Sciatic nerve (tissue), 2 donors: ENCODE measurements at regions not wholly inside any gene's neighbourhood (a gene's known extent, or its start where the extent isn't known, plus 50 kb on each side); places are given as distances from the start of the nearest gene placed in this dataset.

Experiments
- ATAC-seq: fragments of 200-7000 bp; cut with Tn5 transposase; one replicate; pipeline ENCODE4 v1.9.1; 2020; ENCODE audit warnings: mild to moderate bottlenecking, moderate library complexity
- DNase-seq: peaks from one replicate; pipeline ENCODE4 v3.0.0-alpha.2; 2020; ENCODE audit warnings: low spot score
- intact Hi-C: fragments of 100-400 bp; cut with DNase I; formaldehyde crosslinking; loops from one replicate; pipeline ENCODE4 v1.14.2; 2022
- donor health status: DM: no; HTN: no; CAD: no.
- donor health status: DM: no; HTN: no; CAD: no.

GRCh38 chr4:146998157-146998556, 52.5 kb upstream of the TTC29 start:
- DNase-seq: no peak
- intact Hi-C loops: no loop called here
- ATAC-seq: no peak

- DNase-seq: no peak
- intact Hi-C loops: no loop called here
- ATAC-seq: no peak
These were observed 58.5 kb upstream of the TTC29 start for GRCh38 chr4:147003956-147004809.

- intact Hi-C loops: no loop called here
- ATAC-seq (no peak), DNase-seq (no peak)
These were observed 60.6 kb upstream of the TTC29 start for GRCh38 chr4:147006229-147006628.

- intact Hi-C loops: no loop called here
- DNase-seq (no peak), ATAC-seq (no peak)
These were observed 64.2 kb upstream of the TTC29 start for GRCh38 chr4:147009875-147010274.

- no peak for ATAC-seq
- intact Hi-C loops: no loop called here
- DNase-seq: no peak
These were observed 65.7 kb upstream of the TTC29 start for GRCh38 chr4:147011411-147011810.

- no peak for ATAC-seq
- intact Hi-C loops: no loop called here
- DNase-seq: no peak
These were observed 66.5 kb upstream of the TTC29 start for GRCh38 chr4:147012059-147012707.

GRCh38 chr4:147014946-147015345, 69.3 kb upstream of the TTC29 start:
- intact Hi-C loops: loop anchor here (5.0 kb wide), 1 partner anchor 77 kb away; no protein-coding TSS in a partner anchor
- no peak for DNase-seq
- ATAC-seq: no peak

- ATAC-seq: no peak
- intact Hi-C loops: loop anchor here (5.0 kb wide), 1 partner anchor 77 kb away; no protein-coding TSS in a partner anchor
- no peak for DNase-seq
These were observed 69.8 kb upstream of the TTC29 start for GRCh38 chr4:147015491-147015890.

GRCh38 chr4:147017081-147017480, 71.4 kb upstream of the TTC29 start:
- intact Hi-C loops: loop anchor here (5.0 kb wide), 1 partner anchor 75 kb away; no protein-coding TSS in a partner anchor
- DNase-seq (no peak), ATAC-seq (no peak)

- intact Hi-C loops: loop anchor here (5.0 kb wide), 1 partner anchor 73 kb away; no protein-coding TSS in a partner anchor
- ATAC-seq (peak; percentile 84), DNase-seq (peak; percentile 78)
These were observed 73.4 kb upstream of the TTC29 start for GRCh38 chr4:147019091-147019490.

- intact Hi-C loops: no loop called here
- DNase-seq: no peak
- ATAC-seq: no peak
These were observed 74.8 kb upstream of the TTC29 start for GRCh38 chr4:147020456-147020855.

GRCh38 chr4:147025042-147025441, 79.4 kb upstream of the TTC29 start:
- intact Hi-C loops: no loop called here
- ATAC-seq (no peak), DNase-seq (no peak)

GRCh38 chr4:147029296-147029695, 83.6 kb upstream of the TTC29 start:
- no peak for ATAC-seq
- no peak for DNase-seq
- intact Hi-C loops: no loop called here

- DNase-seq (no peak), ATAC-seq (peak; percentile 73)
- intact Hi-C loops: no loop called here
These were observed 88.7 kb upstream of the TTC29 start for GRCh38 chr4:147034372-147034771.

- intact Hi-C loops: no loop called here
- DNase-seq (no peak), ATAC-seq (no peak)
These were observed 91.4 kb upstream of the TTC29 start for GRCh38 chr4:147037069-147037468.

GRCh38 chr4:147039976-147040575, 94.4 kb upstream of the TTC29 start:
- intact Hi-C loops: no loop called here
- ATAC-seq (no peak), DNase-seq (no peak)

GRCh38 chr4:147040874-147041273, 95.2 kb upstream of the TTC29 start:
- ATAC-seq (no peak), DNase-seq (no peak)
- intact Hi-C loops: no loop called here

GRCh38 chr4:147041376-147041775, 95.7 kb upstream of the TTC29 start:
- intact Hi-C loops: no loop called here
- DNase-seq: no peak
- no peak for ATAC-seq

- no peak for DNase-seq
- intact Hi-C loops: no loop called here
- no peak for ATAC-seq
These were observed 96.4 kb upstream of the TTC29 start for GRCh38 chr4:147042046-147042445.

GRCh38 chr4:147044241-147044640, 98.6 kb upstream of the TTC29 start:
- DNase-seq (no peak), ATAC-seq (no peak)
- intact Hi-C loops: no loop called here
